ENCODE measurements at regions not wholly inside any gene's neighbourhood (a gene's known extent, or its start where the extent isn't known, plus 50 kb on each side); places are given as distances from the start of the nearest gene placed in this dataset.

DNA sequence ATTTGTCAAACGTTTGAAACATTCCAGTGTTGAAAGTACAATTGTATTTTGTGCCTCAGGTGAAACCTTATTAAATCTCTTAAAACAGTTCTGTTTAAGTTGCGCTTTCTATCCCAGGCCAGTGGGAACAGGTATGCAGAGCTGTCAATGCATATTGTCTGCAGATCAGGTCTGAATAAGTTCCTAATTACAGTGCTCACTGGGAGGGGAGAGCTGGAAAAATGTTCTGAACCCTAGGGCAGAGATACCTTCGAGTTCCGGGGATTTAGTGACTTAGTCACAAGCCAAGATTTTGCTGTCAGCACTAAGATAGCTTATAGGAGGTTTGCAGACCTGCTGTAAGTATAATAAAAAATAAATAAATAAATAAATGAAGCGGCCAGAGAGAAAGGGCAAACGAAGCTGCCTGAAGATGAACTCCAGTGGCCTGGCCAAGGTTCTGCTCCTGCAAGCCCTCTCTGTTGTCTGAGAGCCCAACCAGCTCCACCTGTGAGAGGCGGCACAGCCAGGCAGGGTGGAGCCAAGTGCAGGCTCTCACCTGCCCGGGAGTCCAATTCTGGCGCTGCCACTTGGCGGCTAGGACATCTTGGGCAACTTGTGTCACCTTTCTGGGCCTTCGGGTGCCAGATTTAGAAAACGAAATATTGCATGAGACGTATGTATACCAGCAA is 97.9 kb upstream of the SLC7A1 start:
- Histone ChIP-seq H3K36me3 (no peaks in the 10 kb centered on the region), H3K27me3 (ENCODE audit: insufficient read depth, low read depth, severe bottlenecking) (no peaks in the 10 kb centered on the region), H3K27ac (no peak overlapping the region), H3K4me3 (ENCODE audit: low read depth, low read length) (no peak overlapping the region), H3K9me3 (ENCODE audit: severe bottlenecking) (no peaks in the 10 kb centered on the region)
- TF ChIP-seq, protein P1, sequence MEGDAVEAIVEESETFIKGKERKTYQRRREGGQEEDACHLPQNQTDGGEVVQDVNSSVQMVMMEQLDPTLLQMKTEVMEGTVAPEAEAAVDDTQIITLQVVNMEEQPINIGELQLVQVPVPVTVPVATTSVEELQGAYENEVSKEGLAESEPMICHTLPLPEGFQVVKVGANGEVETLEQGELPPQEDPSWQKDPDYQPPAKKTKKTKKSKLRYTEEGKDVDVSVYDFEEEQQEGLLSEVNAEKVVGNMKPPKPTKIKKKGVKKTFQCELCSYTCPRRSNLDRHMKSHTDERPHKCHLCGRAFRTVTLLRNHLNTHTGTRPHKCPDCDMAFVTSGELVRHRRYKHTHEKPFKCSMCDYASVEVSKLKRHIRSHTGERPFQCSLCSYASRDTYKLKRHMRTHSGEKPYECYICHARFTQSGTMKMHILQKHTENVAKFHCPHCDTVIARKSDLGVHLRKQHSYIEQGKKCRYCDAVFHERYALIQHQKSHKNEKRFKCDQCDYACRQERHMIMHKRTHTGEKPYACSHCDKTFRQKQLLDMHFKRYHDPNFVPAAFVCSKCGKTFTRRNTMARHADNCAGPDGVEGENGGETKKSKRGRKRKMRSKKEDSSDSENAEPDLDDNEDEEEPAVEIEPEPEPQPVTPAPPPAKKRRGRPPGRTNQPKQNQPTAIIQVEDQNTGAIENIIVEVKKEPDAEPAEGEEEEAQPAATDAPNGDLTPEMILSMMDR (IDR thresholded peaks at IDR 0.05; ENCODE audit: low read depth, low read length) = no peak
- no peak for DNase-seq

GRCh38 chr13:29689548-29689947 is 94.1 kb upstream of the SLC7A1 start:
- H3K27ac ChIP-seq = no peak overlapping the region
- H3K9me3 ChIP-seq (ENCODE audit: severe bottlenecking) = no peaks in the 10 kb centered on the region
- TF ChIP-seq, protein P1 (IDR thresholded peaks at IDR 0.05; ENCODE audit: low read depth, low read length) = no peak
- H3K4me3 ChIP-seq (ENCODE audit: low read depth, low read length) = no peak overlapping the region
- DNase-seq = no peak
- no peaks in the 10 kb centered on the region for H3K27me3 ChIP-seq (ENCODE audit: insufficient read depth, low read depth, severe bottlenecking)
- H3K36me3 ChIP-seq = no peaks in the 10 kb centered on the region

- no peak for DNase-seq
- TF ChIP-seq, protein P1 (IDR thresholded peaks at IDR 0.05; ENCODE audit: low read depth, low read length) = no peak
- H3K27me3 ChIP-seq (ENCODE audit: insufficient read depth, low read depth, severe bottlenecking) = no peaks in the 10 kb centered on the region
- H3K4me3 ChIP-seq (ENCODE audit: low read depth, low read length) = no peak overlapping the region
- H3K36me3 ChIP-seq = no peaks in the 10 kb centered on the region
- H3K27ac ChIP-seq = no peak overlapping the region
- H3K9me3 ChIP-seq (ENCODE audit: severe bottlenecking) = no peaks in the 10 kb centered on the region
These were observed 92.7 kb upstream of the SLC7A1 start for GRCh38 chr13:29688193-29688592.

- Histone ChIP-seq H3K27ac (no peak overlapping the region), H3K9me3 (ENCODE audit: severe bottlenecking) (no peaks in the 10 kb centered on the region), H3K36me3 (no peaks in the 10 kb centered on the region), H3K27me3 (ENCODE audit: insufficient read depth, low read depth, severe bottlenecking) (no peaks in the 10 kb centered on the region), H3K4me3 (ENCODE audit: low read depth, low read length) (no peak overlapping the region)
- TF ChIP-seq, protein P1 (IDR thresholded peaks at IDR 0.05; ENCODE audit: low read depth, low read length) = no peak
- DNase-seq = no peak
These were observed 89.0 kb upstream of the SLC7A1 start for GRCh38 chr13:29684441-29684840.

GRCh38 chr13:29683041-29683440 is 87.6 kb upstream of the SLC7A1 start:
- Histone ChIP-seq H3K9me3 (ENCODE audit: severe bottlenecking) (no peaks in the 10 kb centered on the region), H3K27me3 (ENCODE audit: insufficient read depth, low read depth, severe bottlenecking) (no peaks in the 10 kb centered on the region), H3K36me3 (no peaks in the 10 kb centered on the region), H3K27ac (no peak overlapping the region), H3K4me3 (ENCODE audit: low read depth, low read length) (no peak overlapping the region)
- TF ChIP-seq, protein P1 (IDR thresholded peaks at IDR 0.05; ENCODE audit: low read depth, low read length) = no peak
- no peak for DNase-seq

- TF ChIP-seq, protein P1 (IDR thresholded peaks at IDR 0.05; ENCODE audit: low read depth, low read length) = no peak
- no peak overlapping the region for H3K27ac ChIP-seq
- DNase-seq = no peak
- H3K27me3 ChIP-seq (ENCODE audit: insufficient read depth, low read depth, severe bottlenecking) = no peaks in the 10 kb centered on the region
- H3K4me3 ChIP-seq (ENCODE audit: low read depth, low read length) = no peak overlapping the region
- no peaks in the 10 kb centered on the region for H3K36me3 ChIP-seq
- no peaks in the 10 kb centered on the region for H3K9me3 ChIP-seq (ENCODE audit: severe bottlenecking)
These were observed 86.4 kb upstream of the SLC7A1 start for GRCh38 chr13:29681864-29682263.

Measured in WERI-Rb-1 (cell line).